Activated CD8-positive, alpha-beta T cell treated with anti-CD3 and anti-CD28 coated beads for 36 hours (primary cell): ENCODE measurements at regions not wholly inside any gene's neighbourhood (a gene's known extent, or its start where the extent isn't known, plus 50 kb on each side); places are given as distances from the start of the nearest gene placed in this dataset.

Experiments used
- ATAC-seq: fragments of 200-7000 bp; cut with Tn5 transposase; one replicate; pipeline ENCODE4 v1.10.0; 2021; ENCODE audit warnings: mild to moderate bottlenecking, moderate library complexity
- CTCF ChIA-PET: fragments of 350-600 bp; sonication (Branson Sonifier 250); formaldehyde crosslinking; loops from one replicate; lab custom pipeline; 2021; ENCODE audit warnings: antibody characterized with exemption; lab: Charles Lee
- POLR2A ChIA-PET: fragments of 350-600 bp; sonication (Branson Sonifier 250); formaldehyde crosslinking; loops from one replicate; lab custom pipeline; 2021; ENCODE audit warnings: antibody characterized with exemption; lab: Charles Lee
- DNase-seq: peaks from one replicate; pipeline ENCODE4 v3.0.0-alpha.2; 2020
- H3K27ac Mint-ChIP-seq: one replicate; pipeline ENCODE4 v1.8.0; 2021; ENCODE audit warnings: mild to moderate bottlenecking, mixed read lengths
- H3K27me3 Mint-ChIP-seq: one replicate; pipeline ENCODE4 v1.8.0; 2021; ENCODE audit warnings: mixed read lengths
- H3K36me3 Mint-ChIP-seq: one replicate; pipeline ENCODE4 v1.8.0; 2021; ENCODE audit warnings: low read depth, mixed read lengths
- H3K4me1 Mint-ChIP-seq: one replicate; pipeline ENCODE4 v1.8.0; 2021; ENCODE audit warnings: low read depth, mixed read lengths
- H3K4me3 Mint-ChIP-seq: one replicate; pipeline ENCODE4 v1.8.0; 2021; ENCODE audit warnings: mild to moderate bottlenecking, moderate library complexity, mixed read lengths
- H3K9me3 Mint-ChIP-seq: one replicate; pipeline ENCODE4 v1.8.0; 2021; ENCODE audit warnings: mixed read lengths
- intact Hi-C: fragments of 100-400 bp; cut with micrococcal nuclease; formaldehyde crosslinking; loops from one replicate; pipeline ENCODE4 v1.10.0; 2022
- TF ChIP-seq, protein P1 (sequence below): fragments of 200-600 bp; IDR thresholded peaks from one replicate; pipeline ENCODE4 v1.8.0; 2022; ENCODE audit warnings: antibody characterized with exemption, mild to moderate bottlenecking

DNA sequence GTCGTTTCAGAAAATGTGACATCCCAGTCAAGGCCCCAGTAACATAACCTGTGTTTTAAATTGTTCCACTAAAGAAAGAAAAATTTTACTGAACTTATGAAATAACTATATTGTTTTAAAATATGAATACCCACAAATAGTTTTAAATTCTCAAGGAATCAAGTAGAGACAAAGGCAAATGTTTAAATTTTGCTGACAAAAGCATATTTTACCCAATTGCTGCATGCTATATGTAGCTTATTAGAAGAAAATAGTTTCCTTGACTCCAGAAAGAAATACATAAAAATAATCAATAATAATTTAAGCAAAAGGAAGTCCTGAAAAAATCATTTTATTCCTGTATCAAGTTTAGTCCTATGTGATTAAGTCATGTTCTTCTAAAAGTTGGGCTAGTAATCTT lies 481.3 kb upstream of the ADGRL3 start:
- no peaks in the 10 kb centered on the region for H3K36me3 Mint-ChIP-seq
- no peaks in the 10 kb centered on the region for H3K27me3 Mint-ChIP-seq
- ATAC-seq = no peak
- no peaks in the 10 kb centered on the region for H3K4me1 Mint-ChIP-seq
- no peak for DNase-seq
- H3K9me3 Mint-ChIP-seq = peaks cover 9% of the 10 kb centered on the region
- ChIA-PET POLR2A (no interaction called here), CTCF (no interaction called here)
- intact Hi-C loops = no loop called here
- no peak overlapping the region for H3K27ac Mint-ChIP-seq
- TF ChIP-seq, protein P1, sequence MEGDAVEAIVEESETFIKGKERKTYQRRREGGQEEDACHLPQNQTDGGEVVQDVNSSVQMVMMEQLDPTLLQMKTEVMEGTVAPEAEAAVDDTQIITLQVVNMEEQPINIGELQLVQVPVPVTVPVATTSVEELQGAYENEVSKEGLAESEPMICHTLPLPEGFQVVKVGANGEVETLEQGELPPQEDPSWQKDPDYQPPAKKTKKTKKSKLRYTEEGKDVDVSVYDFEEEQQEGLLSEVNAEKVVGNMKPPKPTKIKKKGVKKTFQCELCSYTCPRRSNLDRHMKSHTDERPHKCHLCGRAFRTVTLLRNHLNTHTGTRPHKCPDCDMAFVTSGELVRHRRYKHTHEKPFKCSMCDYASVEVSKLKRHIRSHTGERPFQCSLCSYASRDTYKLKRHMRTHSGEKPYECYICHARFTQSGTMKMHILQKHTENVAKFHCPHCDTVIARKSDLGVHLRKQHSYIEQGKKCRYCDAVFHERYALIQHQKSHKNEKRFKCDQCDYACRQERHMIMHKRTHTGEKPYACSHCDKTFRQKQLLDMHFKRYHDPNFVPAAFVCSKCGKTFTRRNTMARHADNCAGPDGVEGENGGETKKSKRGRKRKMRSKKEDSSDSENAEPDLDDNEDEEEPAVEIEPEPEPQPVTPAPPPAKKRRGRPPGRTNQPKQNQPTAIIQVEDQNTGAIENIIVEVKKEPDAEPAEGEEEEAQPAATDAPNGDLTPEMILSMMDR = no peak
- H3K4me3 Mint-ChIP-seq = no peak overlapping the region

DNA sequence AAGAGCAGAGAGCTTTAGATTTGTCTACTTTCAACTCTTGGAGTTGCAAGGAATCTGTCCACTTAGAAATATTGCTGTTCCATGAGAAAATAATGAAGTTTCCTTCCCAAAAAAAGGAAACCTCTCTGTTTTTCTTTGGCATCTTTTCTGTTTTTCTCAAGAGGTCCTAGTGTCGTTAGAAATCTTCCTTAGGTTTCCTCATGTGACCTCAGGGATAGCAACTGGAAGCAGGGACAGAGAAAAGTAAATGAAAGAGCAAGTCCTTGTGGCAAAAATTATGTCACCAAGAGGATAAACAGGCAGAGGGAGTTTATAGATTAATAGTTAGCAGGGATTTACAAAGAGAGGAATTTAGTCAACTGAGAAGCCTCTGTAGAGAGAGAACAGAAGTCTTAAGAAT lies 478.4 kb upstream of the ADGRL3 start:
- Mint-ChIP-seq H3K27me3 (no peaks in the 10 kb centered on the region), H3K36me3 (no peaks in the 10 kb centered on the region), H3K9me3 (peaks cover 10% of the 10 kb centered on the region), H3K4me1 (no peaks in the 10 kb centered on the region), H3K4me3 (no peak overlapping the region), H3K27ac (no peak overlapping the region)
- ChIA-PET CTCF (no interaction called here), POLR2A (no interaction called here)
- DNase-seq = no peak
- no peak for ATAC-seq
- TF ChIP-seq, protein P1 = no peak
- intact Hi-C loops = no loop called here

DNA sequence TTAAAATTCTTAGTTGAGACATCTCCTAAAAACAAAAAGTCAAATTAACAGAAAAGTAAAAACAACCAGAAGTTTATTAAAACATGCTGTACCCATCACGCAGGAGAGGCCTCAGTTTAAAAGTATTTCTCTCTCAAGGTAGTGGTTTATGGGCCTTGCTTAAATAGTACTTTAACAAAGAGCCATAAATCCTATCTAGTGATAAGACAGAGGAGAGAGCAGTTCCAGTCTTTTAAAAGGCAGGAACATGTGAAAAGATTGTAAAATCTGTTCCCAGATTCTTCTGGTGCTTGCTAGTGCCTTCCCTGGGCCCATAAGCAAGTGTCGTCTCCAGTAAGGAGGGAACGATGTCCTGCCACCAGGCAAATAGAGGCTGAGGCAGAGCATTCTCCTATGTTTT lies 476.3 kb upstream of the ADGRL3 start:
- H3K27me3 Mint-ChIP-seq = no peaks in the 10 kb centered on the region
- H3K4me3 Mint-ChIP-seq = no peak overlapping the region
- no peaks in the 10 kb centered on the region for H3K36me3 Mint-ChIP-seq
- H3K4me1 Mint-ChIP-seq = no peaks in the 10 kb centered on the region
- CTCF ChIA-PET = no interaction called here
- DNase-seq (no peak), ATAC-seq (no peak)
- intact Hi-C loops = no loop called here
- no peak overlapping the region for H3K27ac Mint-ChIP-seq
- peaks cover 12% of the 10 kb centered on the region for H3K9me3 Mint-ChIP-seq
- TF ChIP-seq, protein P1 = no peak
- POLR2A ChIA-PET = no interaction called here

DNA sequence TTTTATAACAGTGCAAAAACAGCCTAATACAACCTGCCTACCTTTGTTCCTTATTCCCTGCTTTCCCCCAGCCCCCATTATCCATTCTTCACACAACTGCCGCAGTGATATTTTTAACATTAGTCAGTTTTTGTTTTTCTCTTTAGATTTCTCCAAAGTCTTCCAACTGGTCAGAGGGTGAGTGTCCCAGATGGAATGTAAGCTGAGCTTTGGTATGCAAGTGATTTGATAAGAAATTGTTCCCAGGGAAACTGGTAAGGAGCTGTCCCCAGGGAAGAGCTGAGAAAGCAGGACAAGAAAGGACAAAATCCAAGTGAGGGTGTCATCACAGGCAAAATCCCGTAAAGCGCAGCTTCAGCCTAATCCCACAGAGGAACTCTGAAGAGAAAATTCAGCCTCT lies 475.5 kb upstream of the ADGRL3 start:
- no peaks in the 10 kb centered on the region for H3K36me3 Mint-ChIP-seq
- no peaks in the 10 kb centered on the region for H3K4me1 Mint-ChIP-seq
- ATAC-seq = no peak
- H3K27ac Mint-ChIP-seq = no peak overlapping the region
- TF ChIP-seq, protein P1 = no peak
- H3K27me3 Mint-ChIP-seq = no peaks in the 10 kb centered on the region
- no peak overlapping the region for H3K4me3 Mint-ChIP-seq
- ChIA-PET CTCF (no interaction called here), POLR2A (no interaction called here)
- no peak for DNase-seq
- intact Hi-C loops = no loop called here
- H3K9me3 Mint-ChIP-seq = peaks cover 12% of the 10 kb centered on the region

DNA sequence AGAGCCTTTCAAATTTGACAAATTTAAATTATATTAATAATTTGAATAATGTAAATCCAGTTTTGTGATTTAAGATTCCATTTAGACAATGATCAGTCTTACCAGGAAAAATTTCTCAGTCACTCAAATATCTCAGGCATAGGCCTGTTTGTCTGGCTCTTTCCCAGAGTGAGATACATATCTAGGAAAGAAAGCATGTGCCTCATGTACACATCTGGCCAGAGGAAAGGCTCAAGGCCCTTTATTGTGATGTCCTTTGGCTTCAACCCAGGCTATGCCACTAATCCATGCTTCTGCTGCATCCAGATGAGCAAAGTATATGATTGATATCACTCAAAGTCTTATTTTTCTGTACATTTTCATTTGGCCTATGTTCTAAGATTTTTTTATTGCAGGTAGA lies 473.3 kb upstream of the ADGRL3 start:
- CTCF ChIA-PET = no interaction called here
- intact Hi-C loops = no loop called here
- TF ChIP-seq, protein P1 = no peak
- ATAC-seq (no peak), DNase-seq (no peak)
- Mint-ChIP-seq H3K9me3 (peaks cover 12% of the 10 kb centered on the region), H3K27me3 (no peaks in the 10 kb centered on the region), H3K27ac (no peak overlapping the region), H3K4me1 (no peaks in the 10 kb centered on the region), H3K36me3 (no peaks in the 10 kb centered on the region), H3K4me3 (no peak overlapping the region)
- POLR2A ChIA-PET = no interaction called here
